Breast epithelium (tissue), 3 donors: ENCODE measurements at regions not wholly inside any gene's neighbourhood (a gene's known extent, or its start where the extent isn't known, plus 50 kb on each side); places are given as distances from the start of the nearest gene placed in this dataset.

ENCODE experiments used
- POLR2AphosphoS5 ChIP-seq, 3 donors: sonication (generic); formaldehyde crosslinking; IDR thresholded peaks; one replicate each; pipeline ENCODE4 v1.6.1; 2017; ENCODE audit warnings: antibody characterized with exemption in 3 of 3
- TF ChIP-seq, protein P1 (sequence below), 3 donors: fragments of 450-650 bp; IDR thresholded peaks; one replicate each; pipeline ENCODE4 v1.5.1; 2016 to 2017; ENCODE audit warnings: antibody characterized with exemption in 3 of 3, mild to moderate bottlenecking in 3 of 3, moderate library complexity in 3 of 3

DNA sequence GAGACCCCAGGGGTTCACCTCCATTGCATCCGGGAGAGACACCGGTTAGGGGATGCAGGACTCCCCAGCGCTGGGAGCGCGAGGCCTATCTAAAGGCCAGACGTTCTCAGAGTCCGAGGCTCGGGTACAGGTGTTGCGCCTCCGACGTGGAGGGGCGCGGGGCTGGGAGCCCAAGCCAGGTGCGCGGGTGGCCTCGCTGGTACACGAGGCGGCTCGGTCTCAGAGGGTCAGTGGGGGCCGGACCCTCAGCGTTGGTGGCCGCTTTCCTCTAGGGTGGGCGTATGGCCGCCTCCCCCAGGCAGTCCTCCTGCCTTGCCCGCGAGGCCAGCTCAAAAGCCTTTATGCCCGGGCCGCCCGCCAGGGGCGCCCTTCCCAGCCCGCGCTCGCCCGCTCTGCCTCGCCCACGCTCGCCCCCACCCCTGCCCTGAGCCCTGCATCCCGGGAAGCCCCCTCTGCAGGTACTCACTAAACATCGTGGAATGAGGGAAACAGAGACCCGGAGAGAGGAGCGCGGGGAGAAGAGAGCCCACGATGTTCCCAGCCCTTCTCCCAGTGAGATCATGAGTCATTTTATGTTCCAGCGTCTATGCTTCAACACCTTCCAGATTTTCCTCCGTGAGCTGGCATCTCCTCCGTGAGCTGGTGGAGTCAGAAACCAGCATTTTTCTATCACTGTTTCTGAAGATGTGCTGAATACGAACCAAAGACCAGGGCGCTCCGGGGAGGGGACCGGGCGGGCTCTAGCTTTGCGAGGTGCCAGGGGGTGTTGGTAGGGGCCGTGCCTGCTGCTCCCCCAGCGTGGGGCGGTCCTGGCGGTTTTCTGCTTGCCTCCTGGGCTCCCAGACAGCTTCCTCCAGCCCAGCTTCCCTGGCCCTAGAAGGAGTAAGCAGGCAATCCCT is 73.8 kb downstream of the DIO3 start:
- TF ChIP-seq, protein P1, sequence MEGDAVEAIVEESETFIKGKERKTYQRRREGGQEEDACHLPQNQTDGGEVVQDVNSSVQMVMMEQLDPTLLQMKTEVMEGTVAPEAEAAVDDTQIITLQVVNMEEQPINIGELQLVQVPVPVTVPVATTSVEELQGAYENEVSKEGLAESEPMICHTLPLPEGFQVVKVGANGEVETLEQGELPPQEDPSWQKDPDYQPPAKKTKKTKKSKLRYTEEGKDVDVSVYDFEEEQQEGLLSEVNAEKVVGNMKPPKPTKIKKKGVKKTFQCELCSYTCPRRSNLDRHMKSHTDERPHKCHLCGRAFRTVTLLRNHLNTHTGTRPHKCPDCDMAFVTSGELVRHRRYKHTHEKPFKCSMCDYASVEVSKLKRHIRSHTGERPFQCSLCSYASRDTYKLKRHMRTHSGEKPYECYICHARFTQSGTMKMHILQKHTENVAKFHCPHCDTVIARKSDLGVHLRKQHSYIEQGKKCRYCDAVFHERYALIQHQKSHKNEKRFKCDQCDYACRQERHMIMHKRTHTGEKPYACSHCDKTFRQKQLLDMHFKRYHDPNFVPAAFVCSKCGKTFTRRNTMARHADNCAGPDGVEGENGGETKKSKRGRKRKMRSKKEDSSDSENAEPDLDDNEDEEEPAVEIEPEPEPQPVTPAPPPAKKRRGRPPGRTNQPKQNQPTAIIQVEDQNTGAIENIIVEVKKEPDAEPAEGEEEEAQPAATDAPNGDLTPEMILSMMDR (IDR thresholded peaks at IDR 0.05) = no peak
- no peak for TF ChIP-seq POLR2AphosphoS5 (IDR thresholded peaks at IDR 0.05)
